Peyer's patch (tissue), 4 donors: ENCODE measurements at regions not wholly inside any gene's neighbourhood (a gene's known extent, or its start where the extent isn't known, plus 50 kb on each side); places are given as distances from the start of the nearest gene placed in this dataset.

Source experiments
- POLR2A ChIP-seq, 2 donors: fragments of 450-650 bp; IDR thresholded peaks; one replicate each; pipeline ENCODE4 v1.5.1; 2017; ENCODE audit warnings: antibody characterized with exemption in 2 of 2, mild to moderate bottlenecking in 2 of 2, moderate library complexity in 2 of 2
- TF ChIP-seq, protein P1 (sequence below), 6 experiments: fragments of 450-650 bp in 4 of 6; fragments of 200-600 bp in 2 of 6; sonication (generic) in 1 of 6; IDR thresholded peaks; one replicate each; pipeline ENCODE4 v1.5.1; 2017 to 2019; ENCODE audit warnings: antibody characterized with exemption in 6 of 6, mild to moderate bottlenecking in 3 of 6, moderate library complexity in 1 of 6

DNA sequence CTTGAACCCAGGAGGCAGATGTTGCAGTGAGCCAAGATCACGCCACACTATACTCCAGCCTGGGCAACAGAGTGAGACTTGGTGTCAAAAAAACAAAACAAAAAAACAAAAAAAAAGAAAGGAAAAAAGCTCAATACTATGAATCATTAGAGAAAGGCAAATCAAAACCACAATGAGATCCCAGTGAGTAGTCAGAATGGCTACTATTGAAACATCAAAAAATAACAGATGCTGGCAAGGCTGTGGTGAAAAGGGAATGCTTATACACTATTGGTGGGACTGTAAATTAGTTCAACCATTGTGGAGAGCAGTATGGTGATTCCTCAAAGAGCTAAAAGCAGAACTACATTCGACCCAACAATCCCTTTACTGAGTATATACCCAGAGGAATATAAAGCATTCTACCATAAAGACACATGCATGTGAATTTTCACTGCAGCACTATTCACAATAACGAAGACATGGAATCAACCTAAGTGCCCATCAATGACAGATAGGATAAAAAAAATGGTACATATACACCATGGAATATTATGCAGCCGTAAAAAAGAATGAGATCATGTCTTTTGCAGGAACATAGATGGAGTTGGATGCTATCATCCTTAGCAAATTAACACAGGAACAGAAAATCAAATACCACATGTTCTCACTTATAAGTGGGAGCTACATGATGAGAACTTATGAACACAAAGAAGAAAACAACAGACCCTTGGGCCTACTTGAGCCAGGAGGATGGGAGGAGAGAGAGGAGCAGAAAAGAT is 81.9 kb upstream of the ARRDC3 start:
- TF ChIP-seq, protein P1, sequence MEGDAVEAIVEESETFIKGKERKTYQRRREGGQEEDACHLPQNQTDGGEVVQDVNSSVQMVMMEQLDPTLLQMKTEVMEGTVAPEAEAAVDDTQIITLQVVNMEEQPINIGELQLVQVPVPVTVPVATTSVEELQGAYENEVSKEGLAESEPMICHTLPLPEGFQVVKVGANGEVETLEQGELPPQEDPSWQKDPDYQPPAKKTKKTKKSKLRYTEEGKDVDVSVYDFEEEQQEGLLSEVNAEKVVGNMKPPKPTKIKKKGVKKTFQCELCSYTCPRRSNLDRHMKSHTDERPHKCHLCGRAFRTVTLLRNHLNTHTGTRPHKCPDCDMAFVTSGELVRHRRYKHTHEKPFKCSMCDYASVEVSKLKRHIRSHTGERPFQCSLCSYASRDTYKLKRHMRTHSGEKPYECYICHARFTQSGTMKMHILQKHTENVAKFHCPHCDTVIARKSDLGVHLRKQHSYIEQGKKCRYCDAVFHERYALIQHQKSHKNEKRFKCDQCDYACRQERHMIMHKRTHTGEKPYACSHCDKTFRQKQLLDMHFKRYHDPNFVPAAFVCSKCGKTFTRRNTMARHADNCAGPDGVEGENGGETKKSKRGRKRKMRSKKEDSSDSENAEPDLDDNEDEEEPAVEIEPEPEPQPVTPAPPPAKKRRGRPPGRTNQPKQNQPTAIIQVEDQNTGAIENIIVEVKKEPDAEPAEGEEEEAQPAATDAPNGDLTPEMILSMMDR (IDR thresholded peaks at IDR 0.05): no peak
- no peak for TF ChIP-seq POLR2A (IDR thresholded peaks at IDR 0.05)
